ENCODE measurements at regions not wholly inside any gene's neighbourhood (a gene's known extent, or its start where the extent isn't known, plus 50 kb on each side); places are given as distances from the start of the nearest gene placed in this dataset.

DNA sequence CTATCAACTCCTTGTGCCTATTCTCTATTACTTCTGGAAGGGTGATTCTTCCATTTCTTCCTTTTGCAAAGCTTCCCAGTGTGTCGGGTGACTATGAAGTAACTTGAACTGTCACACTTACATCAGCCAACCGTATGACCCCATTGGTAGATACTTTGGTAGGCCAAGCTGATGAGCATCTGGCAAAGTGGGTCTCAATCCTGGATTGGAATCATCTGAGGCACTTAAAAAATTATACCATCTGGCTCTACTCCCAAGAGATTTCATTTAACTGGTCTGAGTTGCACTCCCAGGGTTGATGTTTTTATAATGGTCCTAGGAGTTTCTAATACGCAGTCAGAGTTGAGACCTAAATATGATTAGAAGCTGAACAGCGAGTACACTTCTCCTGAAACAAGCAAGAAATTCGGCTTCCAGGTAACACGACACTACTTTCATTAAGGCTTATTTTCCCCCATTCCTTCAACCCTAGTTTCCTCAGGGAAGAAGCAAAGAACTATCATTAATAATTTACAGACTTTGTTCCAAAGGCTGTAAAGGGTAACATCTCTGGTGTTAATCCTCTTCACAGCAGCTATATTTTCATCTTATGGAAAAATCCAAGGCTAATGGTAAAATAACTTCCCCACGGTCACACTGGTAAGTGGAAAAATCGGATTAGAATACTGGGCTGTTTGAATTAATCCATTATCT is 76.8 kb downstream of the PDE6H start:
- Histone ChIP-seq H3K9me3 (replicated peaks in 1 of 2; ENCODE audit: control insufficient read depth in 2 of 2, insufficient read depth in 1 of 2, low read depth in 1 of 2, low read length in 2 of 2) (no peaks in the 10 kb centered on the region), H2AK5ac (ENCODE audit: low read depth, low read length) (no peak overlapping the region), H3K9ac (ENCODE audit: low read depth, low read length, poor library complexity) (no peak overlapping the region), H2BK15ac (ENCODE audit: low read length) (no peak overlapping the region), H2BK120ac (ENCODE audit: low read depth, low read length) (no peak overlapping the region), H4K8ac (ENCODE audit: low read depth, low read length) (no peak overlapping the region), H3K23ac (ENCODE audit: low read depth, low read length, poor library complexity) (no peak overlapping the region), H4K91ac (ENCODE audit: low read depth, low read length, poor library complexity) (no peak overlapping the region), H3K79me1 (ENCODE audit: low read depth, low read length) (no peaks in the 10 kb centered on the region), H3K27ac (replicated peaks; ENCODE audit: low read length) (no peak overlapping the region), H3K18ac (ENCODE audit: low read length) (no peak overlapping the region), H3K4me1 (ENCODE audit: control insufficient read depth in 2 of 2, insufficient read depth in 1 of 2, low read depth in 1 of 2, low read length in 2 of 2) (no peaks in the 10 kb centered on the region), H3K4ac (ENCODE audit: low read length) (no peak overlapping the region), H2AFZ (ENCODE audit: low read length) (no peak overlapping the region), H2BK12ac (ENCODE audit: low read length) (no peak overlapping the region), H3K27me3 (ENCODE audit: control insufficient read depth in 3 of 3, insufficient read depth in 3 of 3, low read depth in 1 of 3, low read length in 3 of 3) (no peaks in the 10 kb centered on the region), H3K36me3 (replicated peaks in 1 of 2; ENCODE audit: control insufficient read depth in 2 of 2, insufficient read depth in 2 of 2, low read length in 2 of 2) (no peaks in the 10 kb centered on the region), H2BK5ac (ENCODE audit: low read length) (no peak overlapping the region), H3K14ac (ENCODE audit: low read length) (no peak overlapping the region), H3K4me2 (ENCODE audit: insufficient read depth, low read length, poor library complexity, severe bottlenecking) (no peak overlapping the region), H3K4me3 (ENCODE audit: low read length in 2 of 2) (no peak overlapping the region)
- DNase-seq (ENCODE audit: low spot score): no peak
- WGBS, 2 donors (ENCODE audit: extremely low coverage in 2 of 2, insufficient read length in 2 of 2, insufficient replicate concordance in 1 of 2): no CpG with 5 or more reads among the region's 8 CpGs

DNA sequence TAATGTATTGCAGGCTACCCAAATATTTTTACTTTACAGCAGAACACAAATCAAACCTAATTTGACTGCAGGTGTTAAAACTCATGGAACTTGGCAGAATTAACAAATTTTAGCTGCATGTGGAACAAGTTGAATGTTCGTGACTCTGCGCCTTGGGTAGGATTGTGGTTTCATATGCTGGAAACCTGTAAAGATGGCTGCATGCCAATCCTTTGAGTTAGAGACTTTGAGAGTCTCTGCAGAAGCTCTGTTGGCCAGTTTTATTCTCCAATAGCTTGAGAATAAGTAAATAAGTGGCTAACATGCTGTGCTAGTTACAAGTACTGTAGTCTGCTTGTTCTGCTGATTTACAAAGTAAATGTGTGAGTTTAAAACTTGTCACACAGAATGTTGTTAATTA is 77.8 kb downstream of the PDE6H start:
- no peak overlapping the region for H3K23ac ChIP-seq (ENCODE audit: low read depth, low read length, poor library complexity)
- H3K9me3 ChIP-seq (replicated peaks in 1 of 2; ENCODE audit: control insufficient read depth in 2 of 2, insufficient read depth in 1 of 2, low read depth in 1 of 2, low read length in 2 of 2): no peaks in the 10 kb centered on the region
- H3K9ac ChIP-seq (ENCODE audit: low read depth, low read length, poor library complexity): no peak overlapping the region
- no peak overlapping the region for H2BK15ac ChIP-seq (ENCODE audit: low read length)
- H2AK5ac ChIP-seq (ENCODE audit: low read depth, low read length): no peak overlapping the region
- DNase-seq (ENCODE audit: low spot score): no peak
- no peak overlapping the region for H2BK12ac ChIP-seq (ENCODE audit: low read length)
- no peak overlapping the region for H3K4me2 ChIP-seq (ENCODE audit: insufficient read depth, low read length, poor library complexity, severe bottlenecking)
- H3K79me1 ChIP-seq (ENCODE audit: low read depth, low read length): no peaks in the 10 kb centered on the region
- H4K8ac ChIP-seq (ENCODE audit: low read depth, low read length): no peak overlapping the region
- no peak overlapping the region for H2BK120ac ChIP-seq (ENCODE audit: low read depth, low read length)
- H3K4me3 ChIP-seq (ENCODE audit: low read length in 2 of 2): no peak overlapping the region
- H3K36me3 ChIP-seq (replicated peaks in 1 of 2; ENCODE audit: control insufficient read depth in 2 of 2, insufficient read depth in 2 of 2, low read length in 2 of 2): no peaks in the 10 kb centered on the region
- H3K18ac ChIP-seq (ENCODE audit: low read length): no peak overlapping the region
- H2BK5ac ChIP-seq (ENCODE audit: low read length): no peak overlapping the region
- H3K27me3 ChIP-seq (ENCODE audit: control insufficient read depth in 3 of 3, insufficient read depth in 3 of 3, low read depth in 1 of 3, low read length in 3 of 3): no peaks in the 10 kb centered on the region
- no peak overlapping the region for H2AFZ ChIP-seq (ENCODE audit: low read length)
- no CpG with 5 or more reads among the region's 2 CpGs for WGBS, 2 donors (ENCODE audit: extremely low coverage in 2 of 2, insufficient read length in 2 of 2, insufficient replicate concordance in 1 of 2)
- no peak overlapping the region for H3K4ac ChIP-seq (ENCODE audit: low read length)
- H3K27ac ChIP-seq (replicated peaks; ENCODE audit: low read length): no peak overlapping the region
- no peak overlapping the region for H3K14ac ChIP-seq (ENCODE audit: low read length)
- H4K91ac ChIP-seq (ENCODE audit: low read depth, low read length, poor library complexity): no peak overlapping the region
- H3K4me1 ChIP-seq (ENCODE audit: control insufficient read depth in 2 of 2, insufficient read depth in 1 of 2, low read depth in 1 of 2, low read length in 2 of 2): no peaks in the 10 kb centered on the region

DNA sequence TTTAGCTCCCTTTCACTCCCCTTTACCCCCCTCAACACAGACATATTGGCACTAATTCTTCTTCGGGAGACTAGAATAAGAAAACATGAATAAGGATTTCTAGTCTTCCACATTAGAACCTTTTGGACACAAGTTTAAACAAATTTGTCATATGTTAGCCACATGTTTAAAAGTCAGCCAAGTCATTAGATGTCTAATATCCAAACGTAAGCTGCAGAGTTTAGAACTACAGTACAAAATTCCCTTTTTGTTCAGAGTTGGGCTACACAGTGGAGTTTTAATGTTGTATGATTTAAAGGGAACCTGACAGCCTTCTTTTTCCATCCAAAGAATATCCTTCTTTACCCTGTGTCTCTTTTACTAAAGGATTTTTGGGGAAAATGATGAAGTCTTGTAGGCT is 79.8 kb downstream of the PDE6H start:
- Histone ChIP-seq H2BK15ac (ENCODE audit: low read length) (no peak overlapping the region), H3K14ac (ENCODE audit: low read length) (no peak overlapping the region), H2AFZ (ENCODE audit: low read length) (no peak overlapping the region), H3K9me3 (replicated peaks in 1 of 2; ENCODE audit: control insufficient read depth in 2 of 2, insufficient read depth in 1 of 2, low read depth in 1 of 2, low read length in 2 of 2) (no peaks in the 10 kb centered on the region), H3K4me2 (ENCODE audit: insufficient read depth, low read length, poor library complexity, severe bottlenecking) (no peak overlapping the region), H4K8ac (ENCODE audit: low read depth, low read length) (no peak overlapping the region), H3K36me3 (replicated peaks in 1 of 2; ENCODE audit: control insufficient read depth in 2 of 2, insufficient read depth in 2 of 2, low read length in 2 of 2) (no peaks in the 10 kb centered on the region), H3K79me1 (ENCODE audit: low read depth, low read length) (no peaks in the 10 kb centered on the region), H4K91ac (ENCODE audit: low read depth, low read length, poor library complexity) (no peak overlapping the region), H2BK5ac (ENCODE audit: low read length) (no peak overlapping the region), H3K9ac (ENCODE audit: low read depth, low read length, poor library complexity) (no peak overlapping the region), H3K27ac (replicated peaks; ENCODE audit: low read length) (no peak overlapping the region), H3K23ac (ENCODE audit: low read depth, low read length, poor library complexity) (no peak overlapping the region), H3K18ac (ENCODE audit: low read length) (no peak overlapping the region), H2BK120ac (ENCODE audit: low read depth, low read length) (no peak overlapping the region), H2AK5ac (ENCODE audit: low read depth, low read length) (no peak overlapping the region), H2BK12ac (ENCODE audit: low read length) (no peak overlapping the region), H3K4me3 (ENCODE audit: low read length in 2 of 2) (no peak overlapping the region), H3K4me1 (ENCODE audit: control insufficient read depth in 2 of 2, insufficient read depth in 1 of 2, low read depth in 1 of 2, low read length in 2 of 2) (no peaks in the 10 kb centered on the region), H3K4ac (ENCODE audit: low read length) (no peak overlapping the region), H3K27me3 (ENCODE audit: control insufficient read depth in 3 of 3, insufficient read depth in 3 of 3, low read depth in 1 of 3, low read length in 3 of 3) (no peaks in the 10 kb centered on the region)
- no CpG with 5 or more reads among the region's 2 CpGs for WGBS, 2 donors (ENCODE audit: extremely low coverage in 2 of 2, insufficient read length in 2 of 2, insufficient replicate concordance in 1 of 2)
- DNase-seq (ENCODE audit: low spot score): no peak

- Histone ChIP-seq H3K9ac (ENCODE audit: low read depth, low read length, poor library complexity) (no peak overlapping the region), H3K18ac (ENCODE audit: low read length) (no peak overlapping the region), H2AFZ (ENCODE audit: low read length) (no peak overlapping the region), H3K4me1 (ENCODE audit: control insufficient read depth in 2 of 2, insufficient read depth in 1 of 2, low read depth in 1 of 2, low read length in 2 of 2) (no peaks in the 10 kb centered on the region), H3K4me2 (ENCODE audit: insufficient read depth, low read length, poor library complexity, severe bottlenecking) (no peak overlapping the region), H3K36me3 (replicated peaks in 1 of 2; ENCODE audit: control insufficient read depth in 2 of 2, insufficient read depth in 2 of 2, low read length in 2 of 2) (no peaks in the 10 kb centered on the region), H2BK5ac (ENCODE audit: low read length) (no peak overlapping the region), H4K8ac (ENCODE audit: low read depth, low read length) (no peak overlapping the region), H3K14ac (ENCODE audit: low read length) (no peak overlapping the region), H3K9me3 (replicated peaks in 1 of 2; ENCODE audit: control insufficient read depth in 2 of 2, insufficient read depth in 1 of 2, low read depth in 1 of 2, low read length in 2 of 2) (no peaks in the 10 kb centered on the region), H3K4me3 (ENCODE audit: low read length in 2 of 2) (no peak overlapping the region), H3K27me3 (ENCODE audit: control insufficient read depth in 3 of 3, insufficient read depth in 3 of 3, low read depth in 1 of 3, low read length in 3 of 3) (no peaks in the 10 kb centered on the region), H4K91ac (ENCODE audit: low read depth, low read length, poor library complexity) (no peak overlapping the region), H3K79me1 (ENCODE audit: low read depth, low read length) (no peaks in the 10 kb centered on the region), H3K4ac (ENCODE audit: low read length) (no peak overlapping the region), H3K23ac (ENCODE audit: low read depth, low read length, poor library complexity) (no peak overlapping the region), H2BK120ac (ENCODE audit: low read depth, low read length) (no peak overlapping the region), H3K27ac (replicated peaks; ENCODE audit: low read length) (no peak overlapping the region), H2BK15ac (ENCODE audit: low read length) (no peak overlapping the region), H2AK5ac (ENCODE audit: low read depth, low read length) (no peak overlapping the region), H2BK12ac (ENCODE audit: low read length) (no peak overlapping the region)
- no CpG with 5 or more reads among the region's 1 CpG for WGBS, 2 donors (ENCODE audit: extremely low coverage in 2 of 2, insufficient read length in 2 of 2, insufficient replicate concordance in 1 of 2)
- DNase-seq (ENCODE audit: low spot score): no peak
These were observed 83.4 kb downstream of the PDE6H start for GRCh38 chr12:15056218-15056617.
